Mesendoderm (in vitro differentiated cells): ENCODE measurements at regions not wholly inside any gene's neighbourhood (a gene's known extent, or its start where the extent isn't known, plus 50 kb on each side); places are given as distances from the start of the nearest gene placed in this dataset.

Source experiments
- DNase-seq: peaks from one replicate; pipeline ENCODE4 v3.0.0; 2013
- H2AK5ac ChIP-seq: 2 replicates; pipeline ENCODE4 v1.6.1; 2013; ENCODE audit warnings: low read length, inconsistent platforms
- H2BK120ac ChIP-seq: 2 replicates; pipeline ENCODE4 v1.6.1; 2013; ENCODE audit warnings: low read depth, mild to moderate bottlenecking, low read length, moderate library complexity, mixed read lengths
- H2BK15ac ChIP-seq: replicated peaks from 2 replicates; pipeline ENCODE4 v1.6.1; 2013; ENCODE audit warnings: low read depth, mild to moderate bottlenecking, moderate library complexity
- H2BK5ac ChIP-seq: 2 replicates; pipeline ENCODE4 v1.6.1; 2013; ENCODE audit warnings: low read length, inconsistent platforms
- H3K18ac ChIP-seq: 2 replicates; pipeline ENCODE4 v1.6.1; 2013; ENCODE audit warnings: mild to moderate bottlenecking, low read length, mixed read lengths
- H3K23ac ChIP-seq: one replicate; pipeline ENCODE4 v1.6.1; 2013; ENCODE audit warnings: low read length
- H3K27ac ChIP-seq: 2 replicates; pipeline ENCODE4 v1.5.1; 2013; ENCODE audit warnings: low read depth, mild to moderate bottlenecking, inconsistent platforms, low read length, moderate library complexity
- H3K27me3 ChIP-seq: 2 replicates; pipeline ENCODE4 v1.6.1; 2013; ENCODE audit warnings: low read length, control low read depth, mild to moderate bottlenecking, inconsistent platforms; ENCODE audit not compliant: insufficient read depth, poor library complexity
- H3K36me3 ChIP-seq: 2 replicates; pipeline ENCODE4 v1.6.1; 2013; ENCODE audit warnings: low read length, inconsistent platforms; ENCODE audit not compliant: control insufficient read depth, insufficient read depth
- H3K4ac ChIP-seq: one replicate; pipeline ENCODE4 v1.6.1; 2013; ENCODE audit warnings: low read depth, mild to moderate bottlenecking, low read length, moderate library complexity
- H3K4me1 ChIP-seq: 2 replicates; pipeline ENCODE4 v1.6.1; 2013; ENCODE audit warnings: low read depth, low read length, inconsistent platforms; ENCODE audit not compliant: control insufficient read depth
- H3K4me2 ChIP-seq: 2 replicates; pipeline ENCODE4 v1.6.1; 2013; ENCODE audit warnings: low read length
- H3K4me3 ChIP-seq: 2 replicates; pipeline ENCODE4 v1.5.1; 2013; ENCODE audit warnings: mild to moderate bottlenecking, low read length
- H3K56ac ChIP-seq: one replicate; pipeline ENCODE4 v1.6.1; 2013; ENCODE audit warnings: low read length
- H3K79me1 ChIP-seq: 2 replicates; pipeline ENCODE4 v1.6.1; 2013; ENCODE audit warnings: low read length, inconsistent platforms
- H3K79me2 ChIP-seq: 2 replicates; pipeline ENCODE4 v1.6.1; 2013; ENCODE audit warnings: mild to moderate bottlenecking, low read length; ENCODE audit not compliant: control insufficient read depth, insufficient read depth
- H3K9ac ChIP-seq: 2 replicates; pipeline ENCODE4 v1.6.1; 2013; ENCODE audit warnings: low read length, inconsistent platforms
- H4K5ac ChIP-seq: one replicate; pipeline ENCODE4 v1.6.1; 2013; ENCODE audit warnings: low read length
- H4K8ac ChIP-seq: one replicate; pipeline ENCODE4 v1.6.1; 2013; ENCODE audit warnings: low read depth, mild to moderate bottlenecking, control low read depth, low read length, moderate library complexity
- WGBS: extraction: QIAGEN DNeasy Blood & Tissue Kit; methylation state at CpG from one replicate; pipeline ENCODE4 v1.1.7; 2013; ENCODE audit warnings: low lambda C conversion rate, missing lambda C conversion rate; ENCODE audit not compliant: insufficient coverage; ENCODE audit errors: extremely low coverage; 5-methylcytosine and 5-hydroxymethylcytosine counted together

- Histone ChIP-seq H4K5ac (no peak overlapping the region), H3K56ac (no peak overlapping the region), H2BK15ac (no peak overlapping the region), H3K4ac (no peak overlapping the region), H3K4me2 (no peak overlapping the region), H3K18ac (no peak overlapping the region), H2AK5ac (no peak overlapping the region), H3K27me3 (no peaks in the 10 kb centered on the region), H4K8ac (no peak overlapping the region), H3K23ac (no peak overlapping the region), H3K79me1 (no peaks in the 10 kb centered on the region), H3K9ac (no peak overlapping the region), H2BK120ac (no peak overlapping the region), H3K4me1 (no peaks in the 10 kb centered on the region), H3K27ac (no peak overlapping the region), H3K36me3 (no peaks in the 10 kb centered on the region), H3K4me3 (no peak overlapping the region), H2BK5ac (no peak overlapping the region), H3K79me2 (no peaks in the 10 kb centered on the region)
- WGBS: no CpG with 5 or more reads among the region's 1 CpG
- no peak for DNase-seq
Measured at GRCh38 chr5:168055961-168056360, 235.5 kb upstream of the WWC1 start.

GRCh38 chr5:168056499-168057182, 234.8 kb upstream of the WWC1 start:
- Histone ChIP-seq H3K27ac (no peak overlapping the region), H3K4me2 (no peak overlapping the region), H3K36me3 (no peaks in the 10 kb centered on the region), H3K79me2 (no peaks in the 10 kb centered on the region), H2BK15ac (no peak overlapping the region), H3K4ac (no peak overlapping the region), H3K18ac (no peak overlapping the region), H3K4me3 (no peak overlapping the region), H3K56ac (no peak overlapping the region), H3K27me3 (no peaks in the 10 kb centered on the region), H2BK5ac (no peak overlapping the region), H3K4me1 (no peaks in the 10 kb centered on the region), H3K79me1 (no peaks in the 10 kb centered on the region), H3K23ac (no peak overlapping the region), H2BK120ac (no peak overlapping the region), H3K9ac (no peak overlapping the region), H2AK5ac (no peak overlapping the region), H4K5ac (no peak overlapping the region), H4K8ac (no peak overlapping the region)
- no peak for DNase-seq
- WGBS: no CpG with 5 or more reads among the region's 1 CpG

GRCh38 chr5:168057905-168058304, 233.5 kb upstream of the WWC1 start:
- DNase-seq: peak; percentile 53
- WGBS: no CpG with 5 or more reads among the region's 7 CpGs
- Histone ChIP-seq H3K4me2 (no peak overlapping the region), H2BK5ac (no peak overlapping the region), H3K27ac (no peak overlapping the region), H3K9ac (no peak overlapping the region), H2BK120ac (no peak overlapping the region), H3K23ac (no peak overlapping the region), H3K4ac (no peak overlapping the region), H3K18ac (no peak overlapping the region), H2BK15ac (no peak overlapping the region), H3K36me3 (no peaks in the 10 kb centered on the region), H3K56ac (no peak overlapping the region), H3K4me3 (no peak overlapping the region), H2AK5ac (no peak overlapping the region), H3K4me1 (no peaks in the 10 kb centered on the region), H4K8ac (no peak overlapping the region), H4K5ac (no peak overlapping the region), H3K79me2 (no peaks in the 10 kb centered on the region), H3K79me1 (no peaks in the 10 kb centered on the region), H3K27me3 (no peaks in the 10 kb centered on the region)

- Histone ChIP-seq H3K79me2 (no peaks in the 10 kb centered on the region), H4K5ac (no peak overlapping the region), H2BK5ac (no peak overlapping the region), H3K4ac (no peak overlapping the region), H3K4me2 (no peak overlapping the region), H3K27ac (no peak overlapping the region), H2BK15ac (no peak overlapping the region), H3K9ac (no peak overlapping the region), H3K56ac (no peak overlapping the region), H3K4me3 (no peak overlapping the region), H3K23ac (no peak overlapping the region), H2BK120ac (no peak overlapping the region), H3K4me1 (no peaks in the 10 kb centered on the region), H3K79me1 (no peaks in the 10 kb centered on the region), H3K36me3 (no peaks in the 10 kb centered on the region), H4K8ac (no peak overlapping the region), H3K18ac (no peak overlapping the region), H2AK5ac (no peak overlapping the region), H3K27me3 (no peaks in the 10 kb centered on the region)
- no CpG with 5 or more reads among the region's 2 CpGs for WGBS
- DNase-seq: no peak
Measured at GRCh38 chr5:168059131-168059530, 232.3 kb upstream of the WWC1 start.

GRCh38 chr5:168062239-168062638, 229.2 kb upstream of the WWC1 start:
- H3K36me3 ChIP-seq: no peaks in the 10 kb centered on the region
- H3K27me3 ChIP-seq: no peaks in the 10 kb centered on the region
- DNase-seq: no peak
- H3K4me3 ChIP-seq: no peak overlapping the region
- H3K18ac ChIP-seq: no peak overlapping the region
- no peak overlapping the region for H3K9ac ChIP-seq
- H3K79me1 ChIP-seq: no peaks in the 10 kb centered on the region
- no peak overlapping the region for H3K27ac ChIP-seq
- H3K23ac ChIP-seq: no peak overlapping the region
- no peak overlapping the region for H3K4me2 ChIP-seq
- no peak overlapping the region for H3K4ac ChIP-seq
- no peak overlapping the region for H2BK120ac ChIP-seq
- no peak overlapping the region for H3K56ac ChIP-seq
- H4K5ac ChIP-seq: no peak overlapping the region
- H3K79me2 ChIP-seq: no peaks in the 10 kb centered on the region
- H2AK5ac ChIP-seq: no peak overlapping the region
- H2BK5ac ChIP-seq: no peak overlapping the region
- no peak overlapping the region for H2BK15ac ChIP-seq
- no peaks in the 10 kb centered on the region for H3K4me1 ChIP-seq
- no peak overlapping the region for H4K8ac ChIP-seq
- no CpG with 5 or more reads among the region's 3 CpGs for WGBS

GRCh38 chr5:168064457-168064856, 227.0 kb upstream of the WWC1 start:
- no peak for DNase-seq
- Histone ChIP-seq H4K8ac (no peak overlapping the region), H3K18ac (no peak overlapping the region), H3K79me2 (no peaks in the 10 kb centered on the region), H3K23ac (no peak overlapping the region), H3K4me1 (no peaks in the 10 kb centered on the region), H3K36me3 (no peaks in the 10 kb centered on the region), H3K9ac (no peak overlapping the region), H3K56ac (no peak overlapping the region), H3K27me3 (no peaks in the 10 kb centered on the region), H3K79me1 (no peaks in the 10 kb centered on the region), H3K4me3 (no peak overlapping the region), H4K5ac (no peak overlapping the region), H2BK5ac (no peak overlapping the region), H2BK15ac (no peak overlapping the region), H3K4ac (no peak overlapping the region), H3K4me2 (no peak overlapping the region), H3K27ac (no peak overlapping the region), H2BK120ac (no peak overlapping the region), H2AK5ac (no peak overlapping the region)
- WGBS: no CpG with 5 or more reads among the region's 5 CpGs
